Panc1 (cell line): ENCODE measurements at regions not wholly inside any gene's neighbourhood (a gene's known extent, or its start where the extent isn't known, plus 50 kb on each side); places are given as distances from the start of the nearest gene placed in this dataset.

Experiments used
- ATAC-seq: fragments of 200-7000 bp; cut with Tn5 transposase; 2 replicates; pipeline ENCODE4 v1.9.1; 2020; ENCODE audit warnings: mild to moderate bottlenecking, moderate library complexity
- BruUV-seq: library from RNA; stranded (reverse); fragments of 400-500 nt; replicated peaks from 2 replicates; lab custom pipeline; 2021; lab: Mats Ljungman, UMichigan
- CTCF ChIA-PET: fragments of 300-600 bp; sonication (Branson Sonifier 250); formaldehyde crosslinking; loops from one replicate; lab custom pipeline; 2022; ENCODE audit warnings: antibody characterized with exemption; lab: Charles Lee
- POLR2A ChIA-PET: fragments of 300-600 bp; sonication (Branson Sonifier 250); formaldehyde crosslinking; loops from one replicate; lab custom pipeline; 2022; ENCODE audit warnings: antibody characterized with exemption; lab: Charles Lee
- DNase-seq: peaks from one replicate; pipeline ENCODE4 v3.0.0-alpha.2; 2010; ENCODE audit warnings: low read depth, low spot score
- H3K27ac ChIP-seq: 2 replicates; pipeline ENCODE4 v1.5.1; 2011; ENCODE audit warnings: mild to moderate bottlenecking, low read length, inconsistent platforms
- H3K27me3 ChIP-seq: fragments of 200-500 bp; sonication (Bioruptor generic); 2 replicates; pipeline ENCODE4 v1.6.0; 2014; ENCODE audit warnings: low read length, inconsistent platforms; ENCODE audit not compliant: control insufficient read depth, insufficient read depth
- H3K36me3 ChIP-seq: fragments of 200-500 bp; sonication (Bioruptor generic); 2 replicates; pipeline ENCODE4 v1.5.1; 2014; ENCODE audit warnings: inconsistent platforms, mild to moderate bottlenecking, low read length, moderate library complexity; ENCODE audit not compliant: control insufficient read depth, insufficient read depth
- H3K4me1 ChIP-seq: 2 replicates; pipeline ENCODE4 v1.5.1; 2011; ENCODE audit warnings: inconsistent platforms, mild to moderate bottlenecking, low read length, moderate library complexity; ENCODE audit not compliant: control insufficient read depth, insufficient read depth
- H3K4me3 ChIP-seq, 2 experiments: 2 replicates each; pipeline ENCODE4 v1.5.1; 2011 to 2012; ENCODE audit warnings: low read depth in 2 of 2, low read length in 2 of 2, mild to moderate bottlenecking in 2 of 2, inconsistent platforms in 1 of 2, moderate library complexity in 1 of 2
- H3K9me3 ChIP-seq: fragments of 200-500 bp; sonication (Bioruptor generic); 2 replicates; pipeline ENCODE4 v1.5.1; 2014; ENCODE audit warnings: low read depth, mild to moderate bottlenecking, inconsistent platforms, low read length, moderate library complexity; ENCODE audit not compliant: control insufficient read depth, insufficient read depth
- CTCF ChIP-seq: fragments of 450-650 bp; IDR thresholded peaks from 2 replicates; pipeline ENCODE4 v1.5.1; 2017; ENCODE audit warnings: mild to moderate bottlenecking
- POLR2AphosphoS5 ChIP-seq: IDR thresholded peaks from 2 replicates; pipeline ENCODE4 v1.6.1; 2012; ENCODE audit warnings: mild to moderate bottlenecking, low read depth, low read length, moderate library complexity
- REST ChIP-seq, 2 experiments: IDR thresholded peaks; 2 replicates each; pipeline ENCODE4 v1.6.1; 2011 to 2012; ENCODE audit warnings: low read depth in 2 of 2, control low read depth in 1 of 2, low read length in 1 of 2, mild to moderate bottlenecking in 1 of 2, moderate library complexity in 1 of 2; ENCODE audit not compliant: insufficient read depth in 1 of 2
- SIN3A ChIP-seq: IDR thresholded peaks from 2 replicates; pipeline ENCODE4 v1.6.1; 2012; ENCODE audit warnings: low read depth, mild to moderate bottlenecking, low read length, moderate library complexity, borderline replicate concordance; ENCODE audit not compliant: insufficient read depth
- TCF7L2 ChIP-seq: IDR thresholded peaks from 2 replicates; pipeline ENCODE4 v1.6.1; 2011; ENCODE audit warnings: mild to moderate bottlenecking, low read depth, low read length, inconsistent platforms
- in situ Hi-C: cut with HindIII; loops from 2 replicates; pipeline ENCODE4 v1.10.0; 2016; ENCODE audit warnings: low sequenced_read_pairs, low pct_unique_long_range_greater_than_20kb
- intact Hi-C: fragments of 100-400 bp; cut with micrococcal nuclease; formaldehyde crosslinking; loops from one replicate; pipeline ENCODE4 v1.10.0; 2022; ENCODE audit not compliant: unreplicated experiment

DNA sequence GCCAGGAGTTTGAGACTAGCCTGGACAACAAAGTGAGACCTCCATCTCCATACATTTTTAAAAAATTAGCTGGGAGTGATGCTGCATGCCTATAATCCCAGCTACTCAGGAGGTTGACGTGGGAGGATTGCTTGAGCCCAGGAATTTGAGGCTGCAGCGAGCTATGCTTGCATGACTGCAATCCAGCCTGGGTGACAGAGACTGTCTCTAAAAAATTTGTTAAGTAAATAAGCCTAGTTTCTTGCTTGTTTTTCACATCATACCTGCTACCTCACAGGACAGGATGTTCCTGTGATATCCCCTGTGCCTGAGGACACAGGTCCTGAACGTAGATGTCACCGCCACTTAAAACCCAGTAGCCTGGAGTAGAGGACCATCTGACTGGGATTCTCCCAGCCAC is 348.6 kb downstream of the MN1 start:
- in situ Hi-C loops: no loop called here
- POLR2A ChIA-PET: no interaction called here

DNA sequence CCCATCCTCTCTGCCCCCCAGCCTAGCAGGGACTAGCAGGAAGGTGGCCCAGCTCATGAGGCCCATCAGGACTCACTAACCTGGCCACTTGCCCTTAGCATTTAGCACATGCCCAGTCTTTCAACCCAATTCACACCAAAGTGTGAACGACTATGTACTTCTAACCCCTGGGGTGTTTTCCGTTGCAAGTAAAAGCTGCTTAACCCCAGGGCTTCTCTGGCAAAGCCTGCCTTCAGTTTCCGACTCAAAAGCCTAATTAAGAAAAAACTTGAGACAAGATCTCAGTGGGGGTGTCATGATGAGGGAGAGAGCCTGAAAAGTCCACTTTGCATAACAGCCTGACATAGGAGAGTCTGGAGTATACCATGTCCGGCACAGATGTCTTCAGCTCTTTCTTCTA is 347.8 kb downstream of the MN1 start:
- intact Hi-C loops: no loop called here
- BruUV-seq: no TSS peak
- CTCF ChIA-PET: no interaction called here

More for the DNA sequence above, 348.6 kb downstream of the MN1 start:
- DNase-seq (no peak), ATAC-seq (no peak)
- Histone ChIP-seq H3K9me3 (no peaks in the 10 kb centered on the region), H3K4me1 (no peaks in the 10 kb centered on the region), H3K4me3 (no peak overlapping the region), H3K27me3 (no peaks in the 10 kb centered on the region), H3K36me3 (no peaks in the 10 kb centered on the region), H3K27ac (no peak overlapping the region)
- intact Hi-C loops: no loop called here
- CTCF ChIA-PET: no interaction called here
- BruUV-seq: no TSS peak
- TF ChIP-seq SIN3A (no peak), POLR2AphosphoS5 (no peak), TCF7L2 (no peak), CTCF (no peak), REST (IDR thresholded peaks at IDR 0.05; ENCODE audit: insufficient read depth in 1 of 2, low read depth in 2 of 2, low read length in 1 of 2) (no peak)

More for the DNA sequence above, 347.8 kb downstream of the MN1 start:
- ATAC-seq (no peak), DNase-seq (no peak)
- in situ Hi-C loops: no loop called here
- Histone ChIP-seq H3K4me1 (no peaks in the 10 kb centered on the region), H3K4me3 (no peak overlapping the region), H3K36me3 (no peaks in the 10 kb centered on the region), H3K27ac (no peak overlapping the region), H3K9me3 (no peaks in the 10 kb centered on the region), H3K27me3 (no peaks in the 10 kb centered on the region)
- POLR2A ChIA-PET: no interaction called here
- TF ChIP-seq POLR2AphosphoS5 (no peak), REST (IDR thresholded peaks at IDR 0.05; ENCODE audit: insufficient read depth in 1 of 2, low read depth in 2 of 2, low read length in 1 of 2) (no peak), SIN3A (no peak), CTCF (no peak), TCF7L2 (no peak)
